ENCODE measurements at regions not wholly inside any gene's neighbourhood (a gene's known extent, or its start where the extent isn't known, plus 50 kb on each side); places are given as distances from the start of the nearest gene placed in this dataset.

DNA sequence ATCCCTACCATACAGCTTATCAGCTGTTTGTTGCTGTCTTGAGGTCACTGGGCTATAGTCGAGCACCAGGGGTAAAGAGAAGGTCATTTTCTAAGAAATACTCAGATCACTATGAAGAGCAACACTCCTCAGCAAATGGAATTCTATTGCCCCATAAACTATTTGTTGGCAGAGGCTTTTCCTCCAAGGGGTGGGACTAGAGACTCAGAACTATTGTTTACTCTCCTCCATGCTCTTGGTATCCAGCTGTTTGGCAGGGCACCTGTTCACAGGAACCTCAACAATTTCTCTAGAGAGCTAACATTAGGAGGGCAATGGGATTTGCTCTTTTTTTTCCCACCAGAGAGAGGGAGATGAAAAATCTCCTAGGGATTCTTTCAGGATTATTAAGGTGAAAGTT lies 249.1 kb upstream of the SPRED2 start:
- TF ChIP-seq, protein P1, sequence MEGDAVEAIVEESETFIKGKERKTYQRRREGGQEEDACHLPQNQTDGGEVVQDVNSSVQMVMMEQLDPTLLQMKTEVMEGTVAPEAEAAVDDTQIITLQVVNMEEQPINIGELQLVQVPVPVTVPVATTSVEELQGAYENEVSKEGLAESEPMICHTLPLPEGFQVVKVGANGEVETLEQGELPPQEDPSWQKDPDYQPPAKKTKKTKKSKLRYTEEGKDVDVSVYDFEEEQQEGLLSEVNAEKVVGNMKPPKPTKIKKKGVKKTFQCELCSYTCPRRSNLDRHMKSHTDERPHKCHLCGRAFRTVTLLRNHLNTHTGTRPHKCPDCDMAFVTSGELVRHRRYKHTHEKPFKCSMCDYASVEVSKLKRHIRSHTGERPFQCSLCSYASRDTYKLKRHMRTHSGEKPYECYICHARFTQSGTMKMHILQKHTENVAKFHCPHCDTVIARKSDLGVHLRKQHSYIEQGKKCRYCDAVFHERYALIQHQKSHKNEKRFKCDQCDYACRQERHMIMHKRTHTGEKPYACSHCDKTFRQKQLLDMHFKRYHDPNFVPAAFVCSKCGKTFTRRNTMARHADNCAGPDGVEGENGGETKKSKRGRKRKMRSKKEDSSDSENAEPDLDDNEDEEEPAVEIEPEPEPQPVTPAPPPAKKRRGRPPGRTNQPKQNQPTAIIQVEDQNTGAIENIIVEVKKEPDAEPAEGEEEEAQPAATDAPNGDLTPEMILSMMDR (IDR thresholded peaks at IDR 0.05; ENCODE audit: unreplicated experiment) = no peak
- peaks cover 4% of the 10 kb centered on the region for H3K36me3 Mint-ChIP-seq
- DNase-seq (ENCODE audit: low spot score in 2 of 2, unreplicated experiment in 2 of 2) = no peak
- H3K9me3 Mint-ChIP-seq = peaks cover 6% of the 10 kb centered on the region
- no peak overlapping the region for H3K4me3 Mint-ChIP-seq
- no peak overlapping the region for H3K27ac Mint-ChIP-seq
- peaks cover 11% of the 10 kb centered on the region for H3K4me1 Mint-ChIP-seq
- H3K27me3 Mint-ChIP-seq (ENCODE audit: low read depth) = peaks cover 6% of the 10 kb centered on the region

- peaks cover 25% of the 10 kb centered on the region for H3K9me3 Mint-ChIP-seq
- no peak overlapping the region for H3K27ac Mint-ChIP-seq
- H3K27me3 Mint-ChIP-seq (ENCODE audit: low read depth) = peaks cover 6% of the 10 kb centered on the region
- TF ChIP-seq, protein P1 (IDR thresholded peaks at IDR 0.05; ENCODE audit: unreplicated experiment) = no peak
- H3K4me3 Mint-ChIP-seq = no peak overlapping the region
- peaks cover 11% of the 10 kb centered on the region for H3K4me1 Mint-ChIP-seq
- DNase-seq (ENCODE audit: low spot score in 2 of 2, unreplicated experiment in 2 of 2) = no peak
- peaks cover 16% of the 10 kb centered on the region for H3K36me3 Mint-ChIP-seq
Measured at GRCh38 chr2:65678779-65679391, 246.5 kb upstream of the SPRED2 start.

DNA sequence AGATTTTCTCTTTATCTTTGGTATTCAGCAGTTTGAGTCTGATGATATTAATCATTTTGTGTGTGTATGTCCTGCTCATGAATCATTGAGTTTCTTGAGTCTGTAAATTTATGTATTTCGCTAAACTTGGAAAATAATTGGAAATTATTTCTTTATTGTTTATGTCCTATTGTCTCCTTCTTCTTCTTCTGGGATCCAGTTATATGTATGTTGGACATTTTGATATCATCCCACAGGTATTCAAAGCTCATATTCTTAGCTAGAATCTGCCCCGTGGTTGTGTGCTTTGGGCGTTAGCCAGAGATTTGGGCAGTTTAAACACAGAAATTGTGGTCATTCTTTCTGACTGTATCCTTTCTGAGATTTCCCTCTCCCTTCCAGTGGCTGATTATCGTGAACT lies 243.0 kb upstream of the SPRED2 start:
- no peak for DNase-seq (ENCODE audit: low spot score in 2 of 2, unreplicated experiment in 2 of 2)
- H3K9me3 Mint-ChIP-seq = peaks cover 26% of the 10 kb centered on the region
- peaks cover 11% of the 10 kb centered on the region for H3K4me1 Mint-ChIP-seq

GRCh38 chr2:65671670-65672242 lies 239.4 kb upstream of the SPRED2 start:
- H3K4me3 Mint-ChIP-seq = no peak overlapping the region
- H3K27me3 Mint-ChIP-seq (ENCODE audit: low read depth) = no peaks in the 10 kb centered on the region
- H3K9me3 Mint-ChIP-seq = peaks cover 43% of the 10 kb centered on the region
- H3K27ac Mint-ChIP-seq = no peak overlapping the region
- no peaks in the 10 kb centered on the region for H3K4me1 Mint-ChIP-seq
- peaks cover 33% of the 10 kb centered on the region for H3K36me3 Mint-ChIP-seq
- no peak for DNase-seq (ENCODE audit: low spot score in 2 of 2, unreplicated experiment in 2 of 2)
- TF ChIP-seq, protein P1 (IDR thresholded peaks at IDR 0.05; ENCODE audit: unreplicated experiment) = no peak

More for the DNA sequence above, 243.0 kb upstream of the SPRED2 start:
- no peaks in the 10 kb centered on the region for H3K27me3 Mint-ChIP-seq (ENCODE audit: low read depth)
- no peak overlapping the region for H3K4me3 Mint-ChIP-seq
- TF ChIP-seq, protein P1 (IDR thresholded peaks at IDR 0.05; ENCODE audit: unreplicated experiment) = no peak
- peaks cover 16% of the 10 kb centered on the region for H3K36me3 Mint-ChIP-seq
- no peak overlapping the region for H3K27ac Mint-ChIP-seq

GRCh38 chr2:65669574-65669973 lies 237.2 kb upstream of the SPRED2 start:
- peaks cover 13% of the 10 kb centered on the region for H3K4me1 Mint-ChIP-seq
- peaks cover 29% of the 10 kb centered on the region for H3K9me3 Mint-ChIP-seq
- no peak overlapping the region for H3K27ac Mint-ChIP-seq
- no peak overlapping the region for H3K4me3 Mint-ChIP-seq
- TF ChIP-seq, protein P1 (IDR thresholded peaks at IDR 0.05; ENCODE audit: unreplicated experiment) = no peak
- DNase-seq (ENCODE audit: low spot score in 2 of 2, unreplicated experiment in 2 of 2) = no peak
- no peaks in the 10 kb centered on the region for H3K27me3 Mint-ChIP-seq (ENCODE audit: low read depth)
- peaks cover 21% of the 10 kb centered on the region for H3K36me3 Mint-ChIP-seq

Data from mesothelial cell of epicardium (in vitro differentiated cells).